Parathyroid adenoma (tissue), 2 donors: ENCODE measurements at regions not wholly inside any gene's neighbourhood (a gene's known extent, or its start where the extent isn't known, plus 50 kb on each side); places are given as distances from the start of the nearest gene placed in this dataset.

ENCODE experiments used
- H2AFZ ChIP-seq: fragments of 300-600 bp; sonication (generic); one replicate; pipeline ENCODE4 v1.7.0; 2017; ENCODE audit warnings: antibody characterized with exemption, mild to moderate bottlenecking
- H3K27ac ChIP-seq: fragments of 300-600 bp; sonication (generic); one replicate; pipeline ENCODE4 v1.7.0; 2017
- H3K27me3 ChIP-seq: fragments of 300-600 bp; sonication (generic); one replicate; pipeline ENCODE4 v1.7.0; 2017; ENCODE audit warnings: low read length; ENCODE audit not compliant: control insufficient read depth, insufficient read depth
- H3K36me3 ChIP-seq: fragments of 300-600 bp; sonication (generic); one replicate; pipeline ENCODE4 v1.7.0; 2017; ENCODE audit warnings: low read length; ENCODE audit not compliant: control insufficient read depth, insufficient read depth
- H3K4me1 ChIP-seq: fragments of 300-600 bp; sonication (generic); one replicate; pipeline ENCODE4 v1.7.0; 2017; ENCODE audit warnings: control low read depth
- H3K4me2 ChIP-seq: fragments of 300-600 bp; sonication (generic); one replicate; pipeline ENCODE4 v1.7.0; 2017; ENCODE audit warnings: low read length
- H3K4me3 ChIP-seq: fragments of 300-600 bp; sonication (generic); one replicate; pipeline ENCODE4 v1.7.0; 2017; ENCODE audit warnings: low read depth, low read length
- H3K79me2 ChIP-seq: fragments of 300-600 bp; sonication (generic); one replicate; pipeline ENCODE4 v1.7.0; 2017; ENCODE audit warnings: control low read depth
- H3K9ac ChIP-seq: fragments of 300-600 bp; sonication (generic); one replicate; pipeline ENCODE4 v1.7.0; 2017; ENCODE audit warnings: mild to moderate bottlenecking
- H3K9me3 ChIP-seq: fragments of 300-600 bp; sonication (generic); one replicate; pipeline ENCODE4 v1.7.0; 2017; ENCODE audit warnings: low read length; ENCODE audit not compliant: control insufficient read depth
- TF ChIP-seq, protein P1 (sequence below): fragments of 300-600 bp; sonication (generic); IDR thresholded peaks from one replicate; pipeline ENCODE4 v1.7.0; 2017; ENCODE audit warnings: antibody characterized with exemption, mild to moderate bottlenecking
- donor health status: primary hyperparathyroidism.

- no peaks in the 10 kb centered on the region for H3K4me1 ChIP-seq
- no peaks in the 10 kb centered on the region for H3K9me3 ChIP-seq
- H3K9ac ChIP-seq: no peak overlapping the region
- H3K27me3 ChIP-seq: no peaks in the 10 kb centered on the region
- H2AFZ ChIP-seq: no peak overlapping the region
- H3K79me2 ChIP-seq: no peaks in the 10 kb centered on the region
- TF ChIP-seq, protein P1, sequence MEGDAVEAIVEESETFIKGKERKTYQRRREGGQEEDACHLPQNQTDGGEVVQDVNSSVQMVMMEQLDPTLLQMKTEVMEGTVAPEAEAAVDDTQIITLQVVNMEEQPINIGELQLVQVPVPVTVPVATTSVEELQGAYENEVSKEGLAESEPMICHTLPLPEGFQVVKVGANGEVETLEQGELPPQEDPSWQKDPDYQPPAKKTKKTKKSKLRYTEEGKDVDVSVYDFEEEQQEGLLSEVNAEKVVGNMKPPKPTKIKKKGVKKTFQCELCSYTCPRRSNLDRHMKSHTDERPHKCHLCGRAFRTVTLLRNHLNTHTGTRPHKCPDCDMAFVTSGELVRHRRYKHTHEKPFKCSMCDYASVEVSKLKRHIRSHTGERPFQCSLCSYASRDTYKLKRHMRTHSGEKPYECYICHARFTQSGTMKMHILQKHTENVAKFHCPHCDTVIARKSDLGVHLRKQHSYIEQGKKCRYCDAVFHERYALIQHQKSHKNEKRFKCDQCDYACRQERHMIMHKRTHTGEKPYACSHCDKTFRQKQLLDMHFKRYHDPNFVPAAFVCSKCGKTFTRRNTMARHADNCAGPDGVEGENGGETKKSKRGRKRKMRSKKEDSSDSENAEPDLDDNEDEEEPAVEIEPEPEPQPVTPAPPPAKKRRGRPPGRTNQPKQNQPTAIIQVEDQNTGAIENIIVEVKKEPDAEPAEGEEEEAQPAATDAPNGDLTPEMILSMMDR: no peak
- H3K4me2 ChIP-seq: no peak overlapping the region
- no peak overlapping the region for H3K4me3 ChIP-seq
- no peaks in the 10 kb centered on the region for H3K36me3 ChIP-seq
- no peak overlapping the region for H3K27ac ChIP-seq
Observed at GRCh38 chr4:67380154-67380553, 165.1 kb downstream of the CENPC start.

DNA sequence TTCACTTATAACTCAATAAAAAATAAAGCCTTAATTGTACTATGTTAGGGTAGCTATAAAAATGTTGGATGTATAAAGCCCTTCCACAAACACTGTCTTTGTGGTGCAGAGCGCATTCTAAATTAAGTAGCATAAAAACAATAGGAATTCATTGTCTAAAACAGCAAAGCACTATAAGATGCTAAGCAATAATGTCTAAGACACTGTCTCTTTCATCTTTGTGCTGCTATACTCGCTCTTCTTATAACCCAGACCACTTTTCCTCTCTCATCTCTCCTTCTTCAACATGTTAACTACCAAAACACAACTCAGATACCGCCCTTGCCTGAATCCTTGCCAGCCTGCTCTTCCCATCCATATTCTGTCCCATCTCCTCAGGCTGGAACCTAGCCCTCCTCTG is 170.0 kb downstream of the CENPC start:
- Histone ChIP-seq H3K36me3 (no peaks in the 10 kb centered on the region), H3K27me3 (no peaks in the 10 kb centered on the region), H3K4me2 (no peak overlapping the region), H3K4me3 (no peak overlapping the region), H3K27ac (no peak overlapping the region), H3K9me3 (no peaks in the 10 kb centered on the region), H3K79me2 (no peaks in the 10 kb centered on the region), H3K4me1 (no peaks in the 10 kb centered on the region), H2AFZ (no peak overlapping the region), H3K9ac (no peak overlapping the region)
- TF ChIP-seq, protein P1: no peak

GRCh38 chr4:67371615-67372014 is 173.7 kb downstream of the CENPC start:
- H2AFZ ChIP-seq: no peak overlapping the region
- H3K4me3 ChIP-seq: no peak overlapping the region
- TF ChIP-seq, protein P1: no peak
- H3K9ac ChIP-seq: no peak overlapping the region
- H3K4me2 ChIP-seq: no peak overlapping the region
- H3K9me3 ChIP-seq: no peaks in the 10 kb centered on the region
- no peaks in the 10 kb centered on the region for H3K4me1 ChIP-seq
- no peaks in the 10 kb centered on the region for H3K79me2 ChIP-seq
- H3K27me3 ChIP-seq: no peaks in the 10 kb centered on the region
- no peaks in the 10 kb centered on the region for H3K36me3 ChIP-seq
- no peak overlapping the region for H3K27ac ChIP-seq

DNA sequence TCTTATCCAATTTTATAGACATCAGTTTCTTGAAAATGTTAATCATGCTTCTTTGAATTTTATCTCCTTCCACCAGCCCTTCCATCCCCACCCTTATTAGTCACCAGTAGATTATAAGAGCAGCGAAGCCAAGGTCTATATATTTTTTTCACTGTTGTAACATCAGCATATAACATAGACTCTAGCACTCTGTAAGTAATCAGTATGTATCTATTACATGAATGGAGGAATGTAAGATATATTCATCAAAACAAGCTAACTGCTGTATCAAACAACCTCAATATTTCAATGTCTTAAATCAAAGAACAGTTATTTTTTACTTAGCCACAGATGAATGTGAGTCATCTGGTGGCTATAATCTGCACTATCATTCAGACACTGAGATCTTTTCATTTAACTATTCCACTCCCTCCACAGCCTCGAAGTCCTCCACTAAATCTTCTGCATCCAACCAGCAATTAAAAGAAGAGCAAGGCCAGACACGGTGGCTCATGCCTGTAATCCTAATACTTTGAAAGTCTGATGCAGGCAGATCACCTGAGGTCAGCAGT is 178.9 kb downstream of the CENPC start:
- TF ChIP-seq, protein P1: no peak
- Histone ChIP-seq H3K27ac (no peak overlapping the region), H3K36me3 (no peaks in the 10 kb centered on the region), H2AFZ (no peak overlapping the region), H3K4me3 (no peak overlapping the region), H3K9me3 (no peaks in the 10 kb centered on the region), H3K4me2 (no peak overlapping the region), H3K4me1 (no peaks in the 10 kb centered on the region), H3K27me3 (no peaks in the 10 kb centered on the region), H3K79me2 (no peaks in the 10 kb centered on the region), H3K9ac (no peak overlapping the region)

- H3K27ac ChIP-seq: no peak overlapping the region
- H3K27me3 ChIP-seq: no peaks in the 10 kb centered on the region
- H3K4me1 ChIP-seq: no peaks in the 10 kb centered on the region
- no peak overlapping the region for H3K9ac ChIP-seq
- no peaks in the 10 kb centered on the region for H3K36me3 ChIP-seq
- H3K4me3 ChIP-seq: no peak overlapping the region
- TF ChIP-seq, protein P1: no peak
- H3K9me3 ChIP-seq: no peaks in the 10 kb centered on the region
- no peak overlapping the region for H3K4me2 ChIP-seq
- H3K79me2 ChIP-seq: no peaks in the 10 kb centered on the region
- no peak overlapping the region for H2AFZ ChIP-seq
Observed at GRCh38 chr4:67365661-67366245, 179.6 kb downstream of the CENPC start.
